Naive thymus-derived CD4-positive, alpha-beta T cell (primary cell): ENCODE measurements at regions not wholly inside any gene's neighbourhood (a gene's known extent, or its start where the extent isn't known, plus 50 kb on each side); places are given as distances from the start of the nearest gene placed in this dataset.

Source experiments
- ATAC-seq: fragments of 150-1000 bp; cut with Tn5 transposase; 2 replicates; pipeline ENCODE4 v1.10.0; 2021; ENCODE audit warnings: mild to moderate bottlenecking, moderate library complexity
- CTCF ChIA-PET: fragments of 350-600 bp; sonication (Branson Sonifier 250); formaldehyde crosslinking; loops from one replicate; lab custom pipeline; 2021; ENCODE audit warnings: antibody characterized with exemption; lab: Charles Lee
- POLR2A ChIA-PET: fragments of 350-600 bp; sonication (Branson Sonifier 250); formaldehyde crosslinking; loops from one replicate; lab custom pipeline; 2021; ENCODE audit warnings: antibody characterized with exemption, inconsistent platforms; lab: Charles Lee
- DNase-seq, 9 donors: peaks; one replicate each; pipeline versions ENCODE4 v3.0.0 to v3.0.0-alpha.2; 2020 to 2022; ENCODE audit warnings: mixed read lengths in 1 of 9
- H3K27ac ChIP-seq: one replicate; pipeline ENCODE4 v1.7.0; 2013; ENCODE audit warnings: mild to moderate bottlenecking, low read depth, low read length, moderate library complexity
- H3K27me3 ChIP-seq, 2 donors: one replicate each; pipeline ENCODE4 v1.7.0; 2013; ENCODE audit warnings: low read length in 2 of 2, mild to moderate bottlenecking in 2 of 2, moderate library complexity in 2 of 2; ENCODE audit not compliant: control insufficient read depth in 2 of 2, insufficient read depth in 2 of 2
- H3K36me3 ChIP-seq, 3 experiments: 1 replicate in 2 of 3; 2 replicates in 1 of 3; pipeline ENCODE4 v1.7.0; 2013; ENCODE audit warnings: low read length in 3 of 3, mild to moderate bottlenecking in 3 of 3, moderate library complexity in 1 of 3; ENCODE audit not compliant: insufficient read depth in 3 of 3, control insufficient read depth in 2 of 3
- H3K4me1 ChIP-seq, 2 donors: one replicate each; pipeline ENCODE4 v1.7.0; 2013; ENCODE audit warnings: low read length in 2 of 2, mild to moderate bottlenecking in 2 of 2, moderate library complexity in 1 of 2; ENCODE audit not compliant: control insufficient read depth in 2 of 2, insufficient read depth in 2 of 2
- H3K4me3 ChIP-seq: 2 replicates; pipeline ENCODE4 v1.7.0; 2013; ENCODE audit warnings: mild to moderate bottlenecking, low read length
- H3K9me3 ChIP-seq, 3 experiments: 1 replicate in 2 of 3; 2 replicates in 1 of 3; pipeline ENCODE4 v1.7.0; 2013; ENCODE audit warnings: low read length in 3 of 3; ENCODE audit not compliant: control insufficient read depth in 2 of 3
- H3K27ac Mint-ChIP-seq, 9 donors: one replicate each; pipeline ENCODE4 v1.8.0; 2020 to 2022; ENCODE audit warnings: mixed read lengths in 9 of 9, mild to moderate bottlenecking in 8 of 9, moderate library complexity in 5 of 9, inconsistent platforms in 2 of 9
- H3K27me3 Mint-ChIP-seq, 5 donors: one replicate each; pipeline ENCODE4 v1.8.0; 2021 to 2022; ENCODE audit warnings: mixed read lengths in 5 of 5, mild to moderate bottlenecking in 1 of 5
- H3K36me3 Mint-ChIP-seq, 5 donors: one replicate each; pipeline ENCODE4 v1.8.0; 2020 to 2022; ENCODE audit warnings: mixed read lengths in 5 of 5, mild to moderate bottlenecking in 3 of 5, inconsistent platforms in 1 of 5
- H3K4me1 Mint-ChIP-seq, 7 donors: one replicate each; pipeline ENCODE4 v1.8.0; 2020 to 2022; ENCODE audit warnings: mixed read lengths in 7 of 7, mild to moderate bottlenecking in 3 of 7, inconsistent platforms in 1 of 7
- H3K4me3 Mint-ChIP-seq, 10 donors: one replicate each; pipeline ENCODE4 v1.8.0; 2020 to 2022; ENCODE audit warnings: mild to moderate bottlenecking in 10 of 10, mixed read lengths in 10 of 10, moderate library complexity in 6 of 10, inconsistent platforms in 2 of 10
- H3K9me3 Mint-ChIP-seq, 11 donors: one replicate each; pipeline ENCODE4 v1.8.0; 2020 to 2022; ENCODE audit warnings: mixed read lengths in 11 of 11, mild to moderate bottlenecking in 4 of 11, inconsistent platforms in 1 of 11, moderate library complexity in 1 of 11
- intact Hi-C, 2 donors: fragments of 100-400 bp; cut with micrococcal nuclease; formaldehyde crosslinking; loops; one replicate each; pipeline ENCODE4 v1.15.1; 2023

- Histone ChIP-seq H3K9me3 (no peaks in the 10 kb centered on the region), H3K36me3 (no peaks in the 10 kb centered on the region), H3K27me3 (no peaks in the 10 kb centered on the region), H3K4me3 (no peak overlapping the region), H3K27ac (no peak overlapping the region), H3K4me1 (no peaks in the 10 kb centered on the region)
- ChIA-PET CTCF (no interaction called here), POLR2A (no interaction called here)
- Mint-ChIP-seq H3K4me3 (no peak overlapping the region), H3K4me1 (no peaks in the 10 kb centered on the region), H3K9me3 (peaks cover 0 to 15% (median 5%) of the 10 kb centered on the region in 11 donors), H3K27ac (no peak overlapping the region), H3K27me3 (peaks cover 0 to 5% (median 0%) of the 10 kb centered on the region in 5 donors), H3K36me3 (peaks cover 0 to 3% (median 0%) of the 10 kb centered on the region in 5 donors)
- intact Hi-C loops = no loop called here
- DNase-seq (no peak), ATAC-seq (no peak)
Measured at GRCh38 chr17:70863436-70864248, 694.3 kb downstream of the KCNJ2 start.

GRCh38 chr17:70865993-70866804 is 696.9 kb downstream of the KCNJ2 start:
- no peak overlapping the region for H3K4me3 Mint-ChIP-seq

GRCh38 chr17:70868149-70868548 is 698.8 kb downstream of the KCNJ2 start:
- Histone ChIP-seq H3K27ac (no peak overlapping the region), H3K4me3 (no peak overlapping the region), H3K27me3 (no peaks in the 10 kb centered on the region), H3K36me3 (no peaks in the 10 kb centered on the region), H3K4me1 (no peaks in the 10 kb centered on the region), H3K9me3 (no peaks in the 10 kb centered on the region)
- ATAC-seq (no peak), DNase-seq (no peak)
- Mint-ChIP-seq H3K4me1 (no peaks in the 10 kb centered on the region), H3K27ac (no peak overlapping the region), H3K9me3 (peaks cover 0 to 9% (median 2%) of the 10 kb centered on the region in 11 donors), H3K27me3 (no peaks in the 10 kb centered on the region), H3K4me3 (no peak overlapping the region), H3K36me3 (peaks cover 0 to 4% (median 0%) of the 10 kb centered on the region in 5 donors)
- ChIA-PET CTCF (no interaction called here), POLR2A (no interaction called here)
- intact Hi-C loops = no loop called here

More at GRCh38 chr17:70865993-70866804, 696.9 kb downstream of the KCNJ2 start:
- ATAC-seq (no peak), DNase-seq (no peak)
- Mint-ChIP-seq H3K36me3 (peaks cover 0 to 3% (median 0%) of the 10 kb centered on the region in 5 donors), H3K4me1 (no peaks in the 10 kb centered on the region), H3K27me3 (peaks cover 0 to 3% (median 0%) of the 10 kb centered on the region in 5 donors), H3K9me3 (peaks cover 0 to 9% (median 3%) of the 10 kb centered on the region in 11 donors), H3K27ac (no peak overlapping the region)
- H3K4me1 ChIP-seq = no peaks in the 10 kb centered on the region
- no peak overlapping the region for H3K27ac ChIP-seq
- no peaks in the 10 kb centered on the region for H3K36me3 ChIP-seq
- ChIA-PET POLR2A (no interaction called here), CTCF (no interaction called here)
- H3K27me3 ChIP-seq = no peaks in the 10 kb centered on the region
- no peaks in the 10 kb centered on the region for H3K9me3 ChIP-seq
- H3K4me3 ChIP-seq = no peak overlapping the region
- intact Hi-C loops = no loop called here

- ATAC-seq (no peak), DNase-seq (no peak)
- CTCF ChIA-PET = no interaction called here
- no peak overlapping the region for H3K27ac ChIP-seq
- H3K4me1 ChIP-seq = no peaks in the 10 kb centered on the region
- H3K4me3 Mint-ChIP-seq = no peak overlapping the region
- H3K27ac Mint-ChIP-seq = no peak overlapping the region
- no peaks in the 10 kb centered on the region for H3K4me1 Mint-ChIP-seq
- H3K36me3 ChIP-seq = no peaks in the 10 kb centered on the region
- no peaks in the 10 kb centered on the region for H3K27me3 Mint-ChIP-seq
- H3K9me3 ChIP-seq = no peaks in the 10 kb centered on the region
- POLR2A ChIA-PET = no interaction called here
- H3K4me3 ChIP-seq = no peak overlapping the region
- H3K36me3 Mint-ChIP-seq = peaks cover 0 to 4% (median 0%) of the 10 kb centered on the region in 5 donors
- no peaks in the 10 kb centered on the region for H3K27me3 ChIP-seq
- H3K9me3 Mint-ChIP-seq = peaks cover 0 to 9% (median under 1%) of the 10 kb centered on the region in 11 donors
- intact Hi-C loops = no loop called here
Measured at GRCh38 chr17:70869402-70870085, 700.2 kb downstream of the KCNJ2 start.

GRCh38 chr17:70871180-70871818 is 702.0 kb downstream of the KCNJ2 start:
- Histone ChIP-seq H3K4me1 (no peaks in the 10 kb centered on the region), H3K36me3 (no peaks in the 10 kb centered on the region), H3K4me3 (no peak overlapping the region), H3K9me3 (no peaks in the 10 kb centered on the region), H3K27me3 (no peaks in the 10 kb centered on the region), H3K27ac (no peak overlapping the region)
- H3K4me3 Mint-ChIP-seq = no peak overlapping the region
- no peak overlapping the region for H3K27ac Mint-ChIP-seq
- H3K4me1 Mint-ChIP-seq = no peaks in the 10 kb centered on the region
- no peaks in the 10 kb centered on the region for H3K27me3 Mint-ChIP-seq
- ChIA-PET CTCF (no interaction called here), POLR2A (no interaction called here)
- DNase-seq (no peak), ATAC-seq (no peak)
- peaks cover 0 to 4% (median 0%) of the 10 kb centered on the region in 5 donors for H3K36me3 Mint-ChIP-seq
- H3K9me3 Mint-ChIP-seq = peaks cover 0 to 9% (median 2%) of the 10 kb centered on the region in 11 donors
- intact Hi-C loops = no loop called here

- Mint-ChIP-seq H3K4me3 (no peak overlapping the region), H3K9me3 (peaks cover 0 to 9% (median 3%) of the 10 kb centered on the region in 11 donors)
- DNase-seq = no peak
Measured at GRCh38 chr17:70872103-70872502, 702.8 kb downstream of the KCNJ2 start.

More at GRCh38 chr17:70872103-70872502, 702.8 kb downstream of the KCNJ2 start:
- no peak overlapping the region for H3K4me3 ChIP-seq
- CTCF ChIA-PET = no interaction called here
- H3K9me3 ChIP-seq = no peaks in the 10 kb centered on the region
- H3K27ac Mint-ChIP-seq = no peak overlapping the region
- no peak overlapping the region for H3K27ac ChIP-seq
- H3K4me1 ChIP-seq = no peaks in the 10 kb centered on the region
- H3K36me3 ChIP-seq = no peaks in the 10 kb centered on the region
- H3K4me1 Mint-ChIP-seq = no peaks in the 10 kb centered on the region
- POLR2A ChIA-PET = no interaction called here
- intact Hi-C loops = no loop called here
- H3K27me3 ChIP-seq = no peaks in the 10 kb centered on the region
- H3K27me3 Mint-ChIP-seq = no peaks in the 10 kb centered on the region
- ATAC-seq = no peak
- peaks cover 0 to 4% (median 0%) of the 10 kb centered on the region in 5 donors for H3K36me3 Mint-ChIP-seq
